ENCODE measurements at regions not wholly inside any gene's neighbourhood (a gene's known extent, or its start where the extent isn't known, plus 50 kb on each side); places are given as distances from the start of the nearest gene placed in this dataset.

GRCh38 chr2:104975371-104975770, 62.5 kb upstream of the MRPS9 start:
- Histone ChIP-seq H3K27ac (ENCODE audit: low read length) (no peak overlapping the region), H3K4me1 (ENCODE audit: control insufficient read depth, insufficient read depth, low read length) (no peaks in the 10 kb centered on the region), H3K27me3 (ENCODE audit: control insufficient read depth, insufficient read depth, low read length) (no peaks in the 10 kb centered on the region), H3K9me3 (ENCODE audit: control insufficient read depth, insufficient read depth, low read depth, low read length) (no peaks in the 10 kb centered on the region), H3K36me3 (ENCODE audit: control insufficient read depth, insufficient read depth, low read length) (no peaks in the 10 kb centered on the region), H3K4me3 (ENCODE audit: low read depth in 2 of 2, low read length in 2 of 2) (no peak overlapping the region)
- no TSS peak for BruUV-seq (replicated peaks)
- no peak for TF ChIP-seq REST (IDR thresholded peaks at IDR 0.05; ENCODE audit: insufficient read depth in 1 of 2, low read depth in 2 of 2, low read length in 1 of 2)
- no peak for TF ChIP-seq POLR2AphosphoS5 (IDR thresholded peaks at IDR 0.05; ENCODE audit: low read depth, low read length)
- no peak for TF ChIP-seq SIN3A (IDR thresholded peaks at IDR 0.05; ENCODE audit: borderline replicate concordance, insufficient read depth, low read depth, low read length)
- no peak for TF ChIP-seq CTCF (IDR thresholded peaks at IDR 0.05)
- TF ChIP-seq TCF7L2 (IDR thresholded peaks at IDR 0.05; ENCODE audit: low read depth, low read length) = no peak
- in situ Hi-C loops (cut with HindIII; ENCODE audit: low pct_unique_long_range_greater_than_20kb, low sequenced_read_pairs) (no loop called here), intact Hi-C loops (cut with micrococcal nuclease; ENCODE audit: unreplicated experiment) (no loop called here)
- ChIA-PET POLR2A (no interaction called here), CTCF (no interaction called here)
- ATAC-seq (no peak), DNase-seq (ENCODE audit: low read depth, low spot score) (no peak)

GRCh38 chr2:104975851-104976250, 62.0 kb upstream of the MRPS9 start:
- no peak for TF ChIP-seq REST (IDR thresholded peaks at IDR 0.05; ENCODE audit: insufficient read depth in 1 of 2, low read depth in 2 of 2, low read length in 1 of 2)
- no peak for TF ChIP-seq CTCF (IDR thresholded peaks at IDR 0.05)
- no peak for TF ChIP-seq POLR2AphosphoS5 (IDR thresholded peaks at IDR 0.05; ENCODE audit: low read depth, low read length)
- TF ChIP-seq TCF7L2 (IDR thresholded peaks at IDR 0.05; ENCODE audit: low read depth, low read length) = no peak
- no peak for TF ChIP-seq SIN3A (IDR thresholded peaks at IDR 0.05; ENCODE audit: borderline replicate concordance, insufficient read depth, low read depth, low read length)
- ChIA-PET CTCF (no interaction called here), POLR2A (no interaction called here)
- H3K4me3 ChIP-seq (ENCODE audit: low read depth in 2 of 2, low read length in 2 of 2) = no peak overlapping the region
- H3K36me3 ChIP-seq (ENCODE audit: control insufficient read depth, insufficient read depth, low read length) = no peaks in the 10 kb centered on the region
- intact Hi-C loops (cut with micrococcal nuclease; ENCODE audit: unreplicated experiment) = no loop called here
- no peaks in the 10 kb centered on the region for H3K4me1 ChIP-seq (ENCODE audit: control insufficient read depth, insufficient read depth, low read length)
- H3K27ac ChIP-seq (ENCODE audit: low read length) = no peak overlapping the region
- in situ Hi-C loops (cut with HindIII; ENCODE audit: low pct_unique_long_range_greater_than_20kb, low sequenced_read_pairs) = no loop called here
- no TSS peak for BruUV-seq (replicated peaks)
- no peaks in the 10 kb centered on the region for H3K9me3 ChIP-seq (ENCODE audit: control insufficient read depth, insufficient read depth, low read depth, low read length)
- no peak for DNase-seq (ENCODE audit: low read depth, low spot score)
- ATAC-seq = no peak
- H3K27me3 ChIP-seq (ENCODE audit: control insufficient read depth, insufficient read depth, low read length) = no peaks in the 10 kb centered on the region
